ENCODE measurements at regions not wholly inside any gene's neighbourhood (a gene's known extent, or its start where the extent isn't known, plus 50 kb on each side); places are given as distances from the start of the nearest gene placed in this dataset.

GRCh38 chr6:9612489-9612888 is 802.4 kb downstream of the TFAP2A start:
- DNase-seq (ENCODE audit: low read depth): no peak

DNA sequence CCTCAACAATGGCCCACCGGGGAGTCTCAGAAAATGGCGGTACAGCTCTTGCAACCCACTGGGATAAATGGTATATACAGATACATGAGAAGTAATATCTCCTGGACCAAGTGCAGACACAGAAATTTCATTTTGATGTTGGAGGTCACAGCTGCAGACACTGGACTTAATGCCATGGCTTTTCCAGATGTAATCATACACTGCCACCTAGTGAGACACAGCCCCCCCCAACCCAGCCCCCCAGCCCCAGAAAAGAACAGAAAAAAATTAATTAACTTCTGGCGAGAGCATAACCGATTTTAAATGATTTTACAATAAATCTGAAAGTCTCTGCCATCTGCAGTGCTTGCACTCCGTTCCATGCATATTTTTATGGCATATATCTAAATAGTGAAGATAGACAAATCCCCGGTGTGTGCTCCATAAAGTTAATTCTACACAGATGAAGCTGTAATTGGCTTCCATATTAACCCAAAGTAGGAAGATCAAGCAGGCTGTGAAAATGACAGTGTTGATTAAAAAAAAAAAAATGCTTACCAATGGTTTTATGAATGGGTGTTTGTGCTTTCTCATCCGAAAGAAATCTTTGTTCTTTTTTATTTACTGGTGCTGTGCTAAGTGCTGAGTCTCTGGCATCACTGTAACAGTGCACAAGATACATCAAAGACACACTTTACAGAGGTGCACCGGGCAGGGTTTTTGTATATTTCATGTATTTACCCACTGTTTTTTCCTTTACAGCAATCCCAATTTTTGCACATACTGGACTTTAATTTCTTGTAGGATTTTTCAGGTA is 804.1 kb downstream of the TFAP2A start:
- DNase-seq (ENCODE audit: low read depth): no peak

- no peak for DNase-seq (ENCODE audit: low read depth)
Observed at GRCh38 chr6:9606435-9607134, 808.3 kb downstream of the TFAP2A start.

DNA sequence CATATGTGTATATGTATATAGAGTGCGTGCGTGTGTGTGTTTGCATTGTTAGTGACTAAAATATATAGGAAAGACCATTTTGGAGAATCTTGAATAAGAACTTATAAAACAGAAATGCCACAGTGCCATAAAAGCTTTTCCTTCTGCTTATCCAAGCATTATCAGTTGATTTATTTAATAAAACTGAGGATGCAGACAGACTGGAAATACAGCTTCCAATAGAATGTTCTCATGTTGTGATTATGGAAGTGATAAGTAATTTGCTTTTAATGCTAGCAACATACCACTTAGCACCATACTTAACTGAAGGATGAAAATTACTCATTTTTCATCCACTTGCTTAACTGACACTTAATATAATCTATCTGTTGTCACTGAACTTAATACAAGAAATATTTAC is 820.1 kb downstream of the TFAP2A start:
- no peak for DNase-seq (ENCODE audit: low read depth)

- no peak for DNase-seq (ENCODE audit: low read depth)
Observed at GRCh38 chr6:9593554-9593953, 821.3 kb downstream of the TFAP2A start.

DNA sequence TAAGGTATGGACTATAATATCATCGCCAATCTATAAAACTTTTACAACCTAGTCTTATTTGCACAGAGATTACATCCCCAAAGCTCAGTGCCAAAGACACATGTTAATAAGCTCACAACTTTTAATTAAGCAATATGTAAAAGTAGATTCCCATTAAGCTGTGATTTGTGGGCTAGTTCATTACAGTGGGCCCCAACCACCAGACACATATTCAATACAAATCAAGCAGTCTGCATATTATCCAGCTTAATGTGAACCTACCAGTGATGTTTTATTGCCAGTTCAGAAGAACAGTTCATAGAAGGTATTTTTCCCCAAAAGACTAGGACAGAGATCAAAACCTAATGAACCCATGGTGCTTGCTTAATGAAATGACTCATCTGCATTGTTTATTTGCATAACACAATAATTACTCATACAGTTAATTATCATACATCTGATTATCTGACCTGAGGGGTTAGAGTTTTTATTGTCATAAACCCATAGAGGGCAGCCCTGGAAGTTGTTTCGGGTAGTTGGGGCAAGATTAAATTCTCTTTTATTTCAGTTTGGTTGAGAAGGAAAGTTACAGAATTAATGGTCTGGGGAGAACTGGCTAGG is 831.0 kb downstream of the TFAP2A start:
- DNase-seq (ENCODE audit: low read depth): no peak

GRCh38 chr6:9581155-9581554 is 833.7 kb downstream of the TFAP2A start:
- DNase-seq (ENCODE audit: low read depth): no peak

DNA sequence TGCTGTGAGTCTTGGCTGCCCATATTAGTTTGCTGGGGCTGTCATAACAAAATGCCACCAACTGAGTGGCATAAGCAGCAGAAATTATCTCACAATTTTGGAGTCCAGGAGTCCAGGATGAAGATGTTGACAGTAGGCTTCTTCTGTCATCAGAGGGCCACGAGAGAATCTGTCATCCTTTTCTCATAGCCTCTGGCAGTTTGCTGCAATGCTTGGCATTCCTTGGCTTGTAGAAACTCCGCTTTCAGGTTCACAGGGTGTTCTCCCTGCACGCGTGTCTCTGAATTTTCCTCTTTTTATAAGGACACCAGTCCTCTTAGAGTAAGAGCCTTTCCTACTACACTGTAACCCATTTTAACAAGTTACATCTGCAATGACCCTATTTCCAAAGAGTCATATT is 838.4 kb downstream of the TFAP2A start:
- no peak for DNase-seq (ENCODE audit: low read depth)

DNA sequence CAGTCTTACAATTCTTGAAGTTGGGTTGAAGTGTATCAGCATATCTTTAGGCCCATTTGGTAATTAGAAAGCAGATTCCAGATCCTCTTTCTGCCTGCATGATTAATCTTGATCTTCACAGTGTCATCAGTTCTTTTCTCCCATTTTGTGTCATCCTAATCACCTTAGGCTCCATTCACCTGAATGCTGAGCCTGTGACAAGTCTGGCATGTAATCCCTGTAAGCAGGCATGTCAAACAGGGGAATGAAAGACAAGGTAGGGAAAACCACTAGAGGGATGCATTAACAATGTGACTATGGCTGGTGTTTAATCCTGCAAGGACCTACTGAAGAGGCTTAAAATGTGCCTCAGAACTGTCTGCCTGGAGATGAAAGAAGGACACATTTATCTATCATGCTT is 848.8 kb downstream of the TFAP2A start:
- DNase-seq (ENCODE audit: low read depth): no peak

GRCh38 chr6:9564021-9564420 is 850.9 kb downstream of the TFAP2A start:
- no peak for DNase-seq (ENCODE audit: low read depth)

GRCh38 chr6:9563568-9563967 is 851.3 kb downstream of the TFAP2A start:
- DNase-seq (ENCODE audit: low read depth): no peak

- DNase-seq (ENCODE audit: low read depth): no peak
Observed at GRCh38 chr6:9554806-9555205, 860.1 kb downstream of the TFAP2A start.

DNA sequence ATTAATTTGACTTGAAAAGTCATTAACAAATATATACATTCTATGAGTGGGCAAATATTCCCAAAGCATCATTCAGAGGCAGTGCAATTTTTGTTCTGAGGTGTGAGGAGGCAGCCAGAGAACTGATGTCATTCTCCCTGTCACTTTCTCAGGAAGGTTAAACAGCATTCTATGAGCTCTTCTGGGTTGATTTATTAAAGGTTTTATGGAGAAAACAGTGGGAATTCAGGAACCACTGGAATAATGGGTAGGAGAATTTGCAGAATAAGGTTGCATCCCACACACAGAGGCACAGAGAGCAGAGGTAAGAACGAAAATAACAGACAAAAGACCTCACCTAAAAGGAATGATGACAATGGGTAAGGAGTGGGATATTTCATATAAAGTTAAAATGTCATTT is 860.6 kb downstream of the TFAP2A start:
- no peak for DNase-seq (ENCODE audit: low read depth)

- DNase-seq (ENCODE audit: low read depth): no peak
Observed at GRCh38 chr6:9553002-9553401, 861.9 kb downstream of the TFAP2A start.

- DNase-seq (ENCODE audit: low read depth): no peak
Observed at GRCh38 chr6:9543649-9544048, 871.2 kb downstream of the TFAP2A start.

DNA sequence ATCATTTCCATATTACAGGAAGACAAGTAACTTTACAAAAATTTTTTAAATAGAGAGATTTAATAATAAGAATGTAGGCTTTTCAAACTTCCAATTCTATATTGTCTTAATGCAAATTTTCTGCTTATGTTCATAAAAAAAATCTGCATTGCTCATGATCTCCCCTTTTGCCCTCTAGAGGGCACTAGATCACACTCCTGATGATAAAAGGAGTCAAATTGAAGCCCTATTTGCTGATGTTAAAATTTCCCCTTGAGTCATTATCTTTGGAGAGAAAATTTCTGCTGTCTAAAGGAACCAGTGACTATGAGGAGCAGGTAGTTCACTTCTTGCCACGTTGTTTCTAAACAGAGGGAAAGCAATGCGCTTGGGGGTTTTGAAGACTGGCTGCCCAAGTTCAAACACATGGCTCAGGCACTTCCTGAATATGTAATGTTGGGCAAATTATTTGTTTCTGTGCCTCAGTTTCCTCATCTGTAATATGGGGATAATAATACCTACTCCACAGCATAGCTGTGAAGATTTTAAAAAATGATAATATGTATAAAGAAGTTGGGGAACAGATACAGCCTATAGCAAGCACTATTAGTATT is 874.2 kb downstream of the TFAP2A start:
- DNase-seq (ENCODE audit: low read depth): no peak

DNA sequence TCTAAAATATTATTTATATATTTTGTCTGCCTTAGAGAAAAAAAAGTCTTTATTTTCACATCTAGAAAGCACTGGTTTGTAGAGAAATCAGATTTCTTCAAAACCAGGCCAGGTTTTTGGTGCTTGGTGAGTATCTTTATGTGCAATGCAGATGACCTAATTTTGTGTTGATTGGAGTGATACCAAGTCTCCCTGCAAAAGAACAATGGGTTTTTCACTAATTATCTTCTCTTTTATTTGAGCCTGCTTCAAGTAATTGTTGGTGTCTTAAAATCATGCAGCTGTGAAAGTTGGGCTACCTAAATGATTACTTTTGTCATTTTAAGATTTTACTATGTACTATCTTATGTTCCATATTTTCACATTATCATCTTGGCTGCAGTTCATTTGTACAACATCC is 874.7 kb downstream of the TFAP2A start:
- DNase-seq (ENCODE audit: low read depth): no peak

DNA sequence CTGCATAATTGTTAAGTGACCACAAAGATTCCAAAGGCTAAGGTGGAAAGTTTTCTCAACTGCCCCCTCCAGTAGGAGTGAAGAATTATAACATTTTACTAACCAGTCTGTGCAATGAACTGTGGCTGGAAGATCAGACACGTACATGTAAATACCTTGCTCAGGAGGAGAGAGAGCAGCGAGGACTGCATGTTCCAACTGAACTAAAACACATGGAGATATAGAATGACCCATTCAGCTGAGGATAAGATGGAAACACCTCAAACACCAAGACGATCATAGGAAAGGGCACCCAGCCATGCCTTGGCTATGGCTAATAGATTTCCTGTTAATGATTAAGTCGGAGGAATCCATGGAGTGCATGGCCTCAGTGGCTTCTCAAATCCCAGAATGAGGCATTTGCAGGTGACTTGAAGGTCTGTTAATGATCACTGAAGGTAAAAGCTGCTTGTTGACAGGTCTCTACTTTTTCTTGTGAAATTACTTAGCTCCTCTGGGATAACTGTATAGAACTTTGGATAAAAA is 875.6 kb downstream of the TFAP2A start:
- no peak for DNase-seq (ENCODE audit: low read depth)

- no peak for DNase-seq (ENCODE audit: low read depth)
Observed at GRCh38 chr6:9537381-9537780, 877.5 kb downstream of the TFAP2A start.

GRCh38 chr6:9535106-9535505 is 879.8 kb downstream of the TFAP2A start:
- DNase-seq (ENCODE audit: low read depth): no peak

GRCh38 chr6:9532621-9533557 is 882.0 kb downstream of the TFAP2A start:
- no peak for DNase-seq (ENCODE audit: low read depth)

Measured in activated T-helper 9 cell treated with anti-CD3 and anti-CD28 coated beads, Interleukin-2, amount 50 U/mL, for 16 hours (primary cell).